Brain microvascular endothelial cell (primary cell): ENCODE measurements at regions not wholly inside any gene's neighbourhood (a gene's known extent, or its start where the extent isn't known, plus 50 kb on each side); places are given as distances from the start of the nearest gene placed in this dataset.

Source experiments
- DNase-seq: peaks from one replicate; pipeline ENCODE4 v3.0.0-alpha.2; 2020
- H3K27ac ChIP-seq: fragments of 250-450 bp; sonication (Bioruptor Pico); 2 replicates; pipeline ENCODE4 v1.5.1; 2020; ENCODE audit warnings: mild to moderate bottlenecking, moderate library complexity
- H3K27me3 ChIP-seq: fragments of 250-450 bp; sonication (Bioruptor Pico); replicated peaks from 2 replicates; pipeline ENCODE4 v1.5.1; 2020; ENCODE audit warnings: mild to moderate bottlenecking
- H3K36me3 ChIP-seq: fragments of 250-450 bp; sonication (Bioruptor Pico); replicated peaks from 2 replicates; pipeline ENCODE4 v1.5.1; 2020; ENCODE audit warnings: mild to moderate bottlenecking
- H3K4me3 ChIP-seq: 2 replicates; pipeline ENCODE4 v1.5.1; 2011; ENCODE audit warnings: low read depth, mild to moderate bottlenecking, control low read depth, low read length, moderate library complexity
- CTCF ChIP-seq: IDR thresholded peaks from 2 replicates; pipeline ENCODE4 v1.5.1; 2011; ENCODE audit warnings: low read depth, mild to moderate bottlenecking, moderate library complexity, low read length, control low read depth, inconsistent platforms; ENCODE audit errors: missing control alignments
- in situ Hi-C: cut with HindIII; loops from 2 replicates; pipeline ENCODE4 v1.10.0; 2017; ENCODE audit warnings: low sequenced_read_pairs, low pct_ligation_motif_present

- DNase-seq, result no peak
- TF ChIP-seq CTCF, result no peak
- Histone ChIP-seq H3K4me3 (no peak overlapping the region), H3K27me3 (no peaks in the 10 kb centered on the region), H3K27ac (no peak overlapping the region), H3K36me3 (no peaks in the 10 kb centered on the region)
- in situ Hi-C loops, result no loop called here
Measured at GRCh38 chr10:8577686-8578085, 523.2 kb downstream of the GATA3 start.

GRCh38 chr10:8581521-8582225, 527.2 kb downstream of the GATA3 start:
- in situ Hi-C loops, result no loop called here
- Histone ChIP-seq H3K27ac (no peak overlapping the region), H3K27me3 (no peaks in the 10 kb centered on the region), H3K36me3 (no peaks in the 10 kb centered on the region), H3K4me3 (no peak overlapping the region)
- no peak for TF ChIP-seq CTCF
- no peak for DNase-seq

GRCh38 chr10:8583096-8583495, 528.6 kb downstream of the GATA3 start:
- no peak overlapping the region for H3K4me3 ChIP-seq
- DNase-seq, result no peak
- no peaks in the 10 kb centered on the region for H3K36me3 ChIP-seq
- no peak overlapping the region for H3K27ac ChIP-seq
- TF ChIP-seq CTCF, result no peak
- in situ Hi-C loops, result no loop called here
- H3K27me3 ChIP-seq, result no peaks in the 10 kb centered on the region

- no peaks in the 10 kb centered on the region for H3K36me3 ChIP-seq
- no peak overlapping the region for H3K27ac ChIP-seq
- no peak for DNase-seq
- in situ Hi-C loops, result no loop called here
- no peak for TF ChIP-seq CTCF
- H3K27me3 ChIP-seq, result no peaks in the 10 kb centered on the region
- no peak overlapping the region for H3K4me3 ChIP-seq
Measured at GRCh38 chr10:8584666-8585065, 530.2 kb downstream of the GATA3 start.

- in situ Hi-C loops, result no loop called here
- no peak for TF ChIP-seq CTCF
- DNase-seq, result no peak
- Histone ChIP-seq H3K27ac (no peak overlapping the region), H3K27me3 (no peaks in the 10 kb centered on the region), H3K36me3 (no peaks in the 10 kb centered on the region), H3K4me3 (no peak overlapping the region)
Measured at GRCh38 chr10:8586504-8586903, 532.0 kb downstream of the GATA3 start.

GRCh38 chr10:8588135-8588534, 533.6 kb downstream of the GATA3 start:
- in situ Hi-C loops, result no loop called here
- no peaks in the 10 kb centered on the region for H3K27me3 ChIP-seq
- H3K4me3 ChIP-seq, result no peak overlapping the region
- no peak for DNase-seq
- no peaks in the 10 kb centered on the region for H3K36me3 ChIP-seq
- no peak overlapping the region for H3K27ac ChIP-seq
- no peak for TF ChIP-seq CTCF
